Spleen (tissue), 11 donors: ENCODE measurements at regions not wholly inside any gene's neighbourhood (a gene's known extent, or its start where the extent isn't known, plus 50 kb on each side); places are given as distances from the start of the nearest gene placed in this dataset.

Experiments
- DNase-seq: peaks from one replicate; pipeline ENCODE4 v3.0.0-alpha.2; 2020
- H3K27ac ChIP-seq, 8 donors: fragments of 200-600 bp; sonication (generic) in 7 of 8; 1 replicate in 4 of 8; 2 replicates in 4 of 8; pipeline versions ENCODE4 v1.5.0 to v1.8.0; 2016 to 2021; ENCODE audit warnings: inconsistent platforms in 4 of 8, mild to moderate bottlenecking in 4 of 8, moderate library complexity in 1 of 8
- H3K27me3 ChIP-seq, 7 donors: fragments of 200-600 bp; sonication (generic) in 6 of 7; replicated peaks in 1 of 7; 1 replicate in 4 of 7; 2 replicates in 3 of 7; pipeline versions ENCODE4 v1.5.0 to v1.8.0; 2016 to 2021; ENCODE audit warnings: inconsistent platforms in 3 of 7, mild to moderate bottlenecking in 1 of 7
- H3K36me3 ChIP-seq, 6 donors: fragments of 200-600 bp; sonication (generic) in 5 of 6; 1 replicate in 4 of 6; 2 replicates in 2 of 6; pipeline versions ENCODE4 v1.5.0 to v1.8.0; 2016 to 2021; ENCODE audit warnings: inconsistent platforms in 2 of 6
- H3K4me1 ChIP-seq, 6 donors: fragments of 200-600 bp; sonication (generic) in 5 of 6; 1 replicate in 3 of 6; 2 replicates in 3 of 6; pipeline versions ENCODE4 v1.5.0 to v1.8.0; 2016 to 2021; ENCODE audit warnings: inconsistent platforms in 3 of 6
- H3K4me3 ChIP-seq, 8 donors: fragments of 200-600 bp; sonication (generic) in 7 of 8; 1 replicate in 4 of 8; 2 replicates in 4 of 8; pipeline versions ENCODE4 v1.5.0 to v1.8.0; 2016 to 2021; ENCODE audit warnings: inconsistent platforms in 4 of 8, mild to moderate bottlenecking in 4 of 8, moderate library complexity in 2 of 8
- H3K9me3 ChIP-seq, 8 donors: fragments of 200-600 bp; sonication (generic) in 7 of 8; 1 replicate in 4 of 8; 2 replicates in 4 of 8; pipeline versions ENCODE4 v1.5.0 to v1.8.0; 2016 to 2021; ENCODE audit warnings: inconsistent platforms in 4 of 8
- POLR2A ChIP-seq, 3 donors: fragments of 450-650 bp; IDR thresholded peaks; one replicate each; pipeline ENCODE4 v1.5.1; 2017; ENCODE audit warnings: antibody characterized with exemption in 3 of 3, mild to moderate bottlenecking in 1 of 3
- POLR2AphosphoS5 ChIP-seq, 3 donors: sonication (generic); formaldehyde crosslinking; IDR thresholded peaks; one replicate each; pipeline ENCODE4 v1.5.1; 2017; ENCODE audit warnings: antibody characterized with exemption in 3 of 3
- WGBS, 5 donors: extraction: QIAGEN DNeasy Blood & Tissue Kit in 3 of 5; methylation state at CpG; one replicate each; pipeline versions ENCODE4 v1.1.5 to v1.1.7; 2013 to 2018; 5-methylcytosine and 5-hydroxymethylcytosine counted together
- intact Hi-C: fragments of 100-400 bp; cut with DNase I; formaldehyde crosslinking; loops from one replicate; pipeline ENCODE4 v1.15.0; 2023; ENCODE audit warnings: low total_unique reads
- small RNA-seq, 4 donors: library from RNA; depleted of rRNA; stranded (forward); fragments of <200 nt; gene quantifications; one replicate each; pipeline ENCODE3, GENCODE V24; 2016
- TF ChIP-seq, protein P1 (sequence below), 11 experiments: fragments of 200-600 bp in 7 of 11; fragments of 450-650 bp in 4 of 11; sonication (generic) in 4 of 11; IDR thresholded peaks in 8 of 11; conservative IDR thresholded peaks in 3 of 11; 1 replicate in 7 of 11; 2 replicates in 4 of 11; pipeline versions ENCODE4 v1.4.0 to v1.8.0; 2016 to 2021; ENCODE audit warnings: antibody characterized with exemption in 11 of 11, inconsistent platforms in 4 of 11, mild to moderate bottlenecking in 1 of 11
- donor health status: healthy with polysubstance abuse.
- donor health status: DM: no; HTN: no; CAD: no; lungs with moderate emphysema.
- donor health status: DM: no; HTN: no; CAD: no.
- donor health status: Bipolar disorder and iron deficiency.
- donor health status: healthy.
- donor health status: DM: no; HTN: no; CAD: no.
- donor health status: DM: yes; HTN: yes; CAD: no.

GRCh38 chr2:16716024-16716423 is 50.4 kb upstream of the CYRIA start:
- TF ChIP-seq, protein P1, sequence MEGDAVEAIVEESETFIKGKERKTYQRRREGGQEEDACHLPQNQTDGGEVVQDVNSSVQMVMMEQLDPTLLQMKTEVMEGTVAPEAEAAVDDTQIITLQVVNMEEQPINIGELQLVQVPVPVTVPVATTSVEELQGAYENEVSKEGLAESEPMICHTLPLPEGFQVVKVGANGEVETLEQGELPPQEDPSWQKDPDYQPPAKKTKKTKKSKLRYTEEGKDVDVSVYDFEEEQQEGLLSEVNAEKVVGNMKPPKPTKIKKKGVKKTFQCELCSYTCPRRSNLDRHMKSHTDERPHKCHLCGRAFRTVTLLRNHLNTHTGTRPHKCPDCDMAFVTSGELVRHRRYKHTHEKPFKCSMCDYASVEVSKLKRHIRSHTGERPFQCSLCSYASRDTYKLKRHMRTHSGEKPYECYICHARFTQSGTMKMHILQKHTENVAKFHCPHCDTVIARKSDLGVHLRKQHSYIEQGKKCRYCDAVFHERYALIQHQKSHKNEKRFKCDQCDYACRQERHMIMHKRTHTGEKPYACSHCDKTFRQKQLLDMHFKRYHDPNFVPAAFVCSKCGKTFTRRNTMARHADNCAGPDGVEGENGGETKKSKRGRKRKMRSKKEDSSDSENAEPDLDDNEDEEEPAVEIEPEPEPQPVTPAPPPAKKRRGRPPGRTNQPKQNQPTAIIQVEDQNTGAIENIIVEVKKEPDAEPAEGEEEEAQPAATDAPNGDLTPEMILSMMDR (IDR thresholded peaks at IDR 0.05 in 8 of 11, conservative IDR thresholded peaks at IDR 0.05 in 3 of 11): no peak
- no peak for TF ChIP-seq POLR2AphosphoS5 (IDR thresholded peaks at IDR 0.05)
- no peak for TF ChIP-seq POLR2A (IDR thresholded peaks at IDR 0.05)
- H3K36me3 ChIP-seq: no peaks in the 10 kb centered on the region
- intact Hi-C loops: no loop called here
- no peak overlapping the region for H3K27ac ChIP-seq
- WGBS, 5 donors: 58 to 75% (median 64%) methylated on average over 5 of the region's 5 CpGs
- no peaks in the 10 kb centered on the region for H3K9me3 ChIP-seq
- peaks cover 0 to under 1% (median 0%) of the 10 kb centered on the region in 7 donors for H3K27me3 ChIP-seq
- peaks cover 0 to 33% (median 7%) of the 10 kb centered on the region in 6 donors for H3K4me1 ChIP-seq
- DNase-seq: no peak
- H3K4me3 ChIP-seq: no peak overlapping the region

Small RNA genes in the stretch of these regions (small RNA-seq; reads per million reads assigned to genes)
- gene RN7SKP168: 0 reads per million in 4 donors
